ENCODE measurements at regions not wholly inside any gene's neighbourhood (a gene's known extent, or its start where the extent isn't known, plus 50 kb on each side); places are given as distances from the start of the nearest gene placed in this dataset.

- TF ChIP-seq EZH2phosphoT487 (IDR thresholded peaks at IDR 0.05; ENCODE audit: insufficient read depth, low read depth) (no peak), EZH2 (IDR thresholded peaks at IDR 0.05; ENCODE audit: insufficient read depth, poor library complexity, severe bottlenecking) (no peak)
Observed at GRCh38 chr5:5634817-5635216, 212.3 kb downstream of the ICE1 start.

All from GM23248 (cell line).